ENCODE measurements at regions not wholly inside any gene's neighbourhood (a gene's known extent, or its start where the extent isn't known, plus 50 kb on each side); places are given as distances from the start of the nearest gene placed in this dataset.

DNA sequence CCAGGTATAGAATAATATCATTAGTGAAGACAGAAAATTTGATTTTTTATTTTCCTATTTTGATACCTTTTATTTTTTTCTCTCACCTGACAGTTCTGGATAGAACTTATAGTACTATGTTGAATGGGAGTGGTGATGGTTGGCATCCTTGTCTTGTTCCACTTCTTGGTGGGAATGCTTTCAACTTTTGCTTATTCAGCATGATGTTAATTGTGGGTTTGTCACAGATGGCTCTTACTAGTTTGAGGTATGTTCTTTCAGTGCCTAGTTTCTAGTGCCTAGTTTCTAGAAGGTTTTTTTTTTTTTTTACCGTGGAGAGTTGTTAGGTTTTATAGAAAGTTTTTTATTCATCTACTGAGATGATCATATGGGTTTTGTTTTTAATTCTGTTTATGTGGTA, 516.3 kb upstream of the NOVA1 start:
- DNase-seq: no peak

GRCh38 chr14:27123162-27123561, 525.3 kb upstream of the NOVA1 start:
- no peak for DNase-seq

DNA sequence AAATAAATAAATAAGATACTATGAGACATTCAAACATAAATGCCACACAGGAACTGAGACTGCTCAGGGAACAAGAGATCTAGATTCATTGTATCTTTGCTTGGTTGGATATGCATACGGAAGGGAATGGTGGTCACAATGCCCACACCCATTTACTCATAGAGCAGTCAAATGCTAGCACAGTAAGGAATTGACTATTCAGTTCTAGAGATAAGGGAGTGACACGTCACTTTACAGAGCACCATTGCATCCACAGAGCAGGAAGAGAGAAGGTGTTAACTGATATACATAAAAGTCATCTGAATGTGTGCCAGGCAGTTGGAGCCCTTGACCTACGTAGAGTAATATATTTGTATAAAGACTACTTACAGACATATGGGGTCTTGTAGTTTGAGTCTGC, 530.0 kb upstream of the NOVA1 start:
- no peak for DNase-seq

- no peak for DNase-seq
Observed at GRCh38 chr14:27134200-27134599, 536.4 kb upstream of the NOVA1 start.

GRCh38 chr14:27145170-27145569, 547.3 kb upstream of the NOVA1 start:
- DNase-seq: no peak

DNA sequence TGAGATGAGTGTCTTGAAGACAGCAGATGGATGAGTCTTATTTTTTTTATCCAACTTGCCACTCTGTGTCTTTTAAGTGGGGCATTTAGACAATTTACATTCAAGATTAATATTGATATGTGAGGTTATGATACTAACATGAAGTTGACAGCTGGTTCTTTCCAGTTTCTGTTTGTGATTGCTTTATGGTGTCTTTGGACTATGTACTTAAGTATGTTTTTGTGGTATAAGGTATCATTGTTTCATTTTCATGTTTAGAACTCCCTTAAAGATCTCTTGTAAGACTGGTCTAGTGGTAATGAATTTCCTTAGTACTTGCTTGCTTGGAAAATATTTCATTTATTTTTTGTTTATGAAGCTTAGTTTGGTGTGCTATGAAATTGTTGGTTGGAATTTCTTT, 550.3 kb upstream of the NOVA1 start:
- DNase-seq: no peak

DNA sequence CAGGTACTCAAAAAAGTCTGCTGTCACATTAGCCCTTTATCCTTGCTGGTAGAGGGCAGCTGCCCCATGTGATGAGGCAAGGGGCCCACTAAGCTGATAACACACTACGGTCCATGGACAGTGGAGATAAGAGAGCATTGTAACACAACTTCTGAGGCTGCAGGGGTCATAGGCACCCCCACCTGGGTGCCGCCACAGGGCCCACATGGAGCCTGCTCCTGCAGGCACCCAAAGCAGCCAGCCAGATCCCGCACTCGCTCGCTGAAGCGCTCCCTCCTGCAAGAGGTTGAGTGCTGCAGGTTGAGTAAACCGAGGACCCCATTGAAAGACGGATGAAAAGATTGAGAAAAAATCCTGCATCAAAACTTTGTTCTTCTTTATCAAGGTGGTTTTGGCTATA, 566.3 kb upstream of the NOVA1 start:
- DNase-seq: no peak

DNA sequence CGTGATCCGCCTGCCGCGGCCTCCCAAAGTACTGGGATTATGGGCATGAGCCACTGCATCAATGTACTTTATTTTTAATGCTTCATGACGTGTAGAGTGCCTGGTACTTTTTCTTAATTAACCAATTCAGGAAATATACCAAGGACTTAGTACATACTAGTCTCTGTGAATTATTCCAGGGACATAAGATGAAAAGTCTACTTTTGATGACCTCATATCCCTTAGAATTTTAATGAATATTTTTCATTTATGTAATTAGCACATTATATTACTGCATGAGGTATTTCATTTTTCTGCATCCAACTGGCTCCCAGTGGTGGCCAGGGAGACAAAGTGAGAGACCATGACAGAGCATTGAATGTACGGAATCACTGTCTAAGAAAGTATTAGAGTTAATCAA, 577.7 kb upstream of the NOVA1 start:
- DNase-seq: no peak

- no peak for DNase-seq
Observed at GRCh38 chr14:27181333-27181732, 583.5 kb upstream of the NOVA1 start.

GRCh38 chr14:27184427-27184826, 586.6 kb upstream of the NOVA1 start:
- DNase-seq: no peak

GRCh38 chr14:27186048-27186447, 588.2 kb upstream of the NOVA1 start:
- DNase-seq: no peak

DNA sequence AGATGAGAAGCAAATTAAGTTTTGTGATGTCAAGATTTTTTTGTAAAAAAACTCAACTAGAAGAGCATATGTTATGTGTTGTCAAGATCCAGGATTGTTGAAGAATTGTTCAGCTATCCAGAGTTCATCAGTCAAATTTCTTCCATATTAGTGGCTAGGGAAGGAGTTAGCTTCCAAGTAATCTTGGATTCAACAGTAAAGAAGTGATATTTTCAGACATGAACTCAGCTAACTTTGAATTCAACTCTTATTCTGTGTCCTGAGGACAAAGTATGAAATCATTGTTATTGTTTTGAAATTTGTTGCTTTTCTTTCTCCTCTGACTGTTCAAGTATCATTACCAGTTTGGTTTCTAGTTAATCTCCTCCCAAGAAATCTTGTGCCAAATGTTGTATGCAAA, 589.3 kb upstream of the NOVA1 start:
- no peak for DNase-seq

GRCh38 chr14:27190296-27190695, 592.5 kb upstream of the NOVA1 start:
- no peak for DNase-seq

- DNase-seq: no peak
Observed at GRCh38 chr14:27199272-27199671, 601.4 kb upstream of the NOVA1 start.

- DNase-seq: no peak
Observed at GRCh38 chr14:27205036-27205435, 607.2 kb upstream of the NOVA1 start.

DNA sequence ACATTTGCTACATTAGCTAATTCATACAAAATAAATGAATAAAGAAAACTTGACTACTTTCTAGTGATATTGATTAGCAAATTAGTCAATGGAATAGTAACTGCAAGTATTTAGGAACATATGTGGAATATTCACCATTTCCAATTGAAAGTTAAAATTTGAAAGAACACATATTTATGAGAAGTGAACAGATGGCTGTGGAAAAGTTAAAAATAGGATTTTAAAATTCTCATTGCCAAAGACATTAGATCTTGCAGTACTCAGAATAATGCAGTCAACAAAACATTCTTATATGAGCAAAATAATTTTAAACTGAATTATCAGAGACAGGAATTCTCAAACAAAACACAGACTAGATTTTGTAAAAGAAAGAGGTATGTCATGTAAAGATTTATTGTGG, 613.9 kb upstream of the NOVA1 start:
- no peak for DNase-seq

GRCh38 chr14:27222671-27223070, 624.8 kb upstream of the NOVA1 start:
- no peak for DNase-seq

GRCh38 chr14:27223906-27224305, 626.1 kb upstream of the NOVA1 start:
- DNase-seq: no peak

GRCh38 chr14:27228053-27228452, 630.2 kb upstream of the NOVA1 start:
- DNase-seq: no peak

GRCh38 chr14:27234331-27234730, 636.5 kb upstream of the NOVA1 start:
- DNase-seq: no peak

- no peak for DNase-seq
Observed at GRCh38 chr14:27236601-27237000, 638.8 kb upstream of the NOVA1 start.

- DNase-seq: no peak
Observed at GRCh38 chr14:27242874-27243273, 645.0 kb upstream of the NOVA1 start.

- DNase-seq: no peak
Observed at GRCh38 chr14:27243365-27243764, 645.5 kb upstream of the NOVA1 start.

DNA sequence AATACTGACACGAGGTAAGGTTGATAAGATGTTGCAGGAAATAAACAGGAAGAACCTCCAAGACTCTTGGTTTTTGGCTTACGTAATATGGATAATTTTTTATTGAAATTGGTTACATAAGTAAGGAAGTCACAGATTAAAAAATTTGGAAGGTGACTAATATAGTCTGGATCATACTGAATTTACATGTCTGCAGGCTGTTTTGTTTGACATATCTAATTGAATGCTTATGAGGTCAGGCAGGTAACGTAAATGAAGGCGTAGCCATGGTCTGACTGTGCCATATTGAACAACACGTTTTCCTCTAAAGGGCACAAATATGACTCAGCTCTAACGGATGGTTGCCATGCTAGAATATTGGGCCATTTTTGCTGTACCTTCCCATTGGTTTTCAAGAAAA, 648.1 kb upstream of the NOVA1 start:
- DNase-seq: no peak

DNA sequence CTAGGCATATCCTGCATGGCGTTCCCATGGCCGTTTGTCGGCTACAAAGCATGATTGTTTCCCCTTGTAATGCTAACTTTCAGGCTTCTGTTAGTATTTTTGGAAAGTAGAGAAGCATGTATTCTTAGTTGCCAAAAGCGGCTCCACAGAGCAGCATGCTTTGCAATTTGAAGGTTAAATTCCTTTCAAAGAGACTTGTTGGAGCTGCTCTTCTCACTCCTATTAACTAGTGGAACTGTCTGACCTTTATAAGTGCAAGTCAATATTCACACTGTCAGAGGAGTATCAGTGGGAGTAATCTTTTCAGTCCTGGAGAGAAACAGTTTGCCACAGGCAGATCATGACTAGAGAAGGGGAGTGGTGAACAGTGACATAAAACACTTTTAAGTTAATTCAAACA, 656.1 kb upstream of the NOVA1 start:
- DNase-seq: no peak

- no peak for DNase-seq
Observed at GRCh38 chr14:27256805-27257204, 659.0 kb upstream of the NOVA1 start.

Measured in CD4-positive, alpha-beta T cell treated with Interferon alpha-2 for 1 hour (primary cell).